Astrocyte of the spinal cord (primary cell): ENCODE measurements at regions not wholly inside any gene's neighbourhood (a gene's known extent, or its start where the extent isn't known, plus 50 kb on each side); places are given as distances from the start of the nearest gene placed in this dataset.

ENCODE experiments used
- DNase-seq: peaks from one replicate; pipeline ENCODE4 v3.0.0; 2011; ENCODE audit warnings: low read depth, low spot score
- H3K4me3 ChIP-seq: 2 replicates; pipeline ENCODE4 v1.5.1; 2011; ENCODE audit warnings: low read depth, mild to moderate bottlenecking, low read length, moderate library complexity
- in situ Hi-C: cut with HindIII; loops from 2 replicates; pipeline ENCODE4 v1.10.0; 2017; ENCODE audit warnings: low sequenced_read_pairs
- TF ChIP-seq, protein P1 (sequence below): IDR thresholded peaks from 2 replicates; pipeline ENCODE4 v1.5.1; 2012; ENCODE audit warnings: low read depth, mild to moderate bottlenecking, low read length, inconsistent platforms

DNA sequence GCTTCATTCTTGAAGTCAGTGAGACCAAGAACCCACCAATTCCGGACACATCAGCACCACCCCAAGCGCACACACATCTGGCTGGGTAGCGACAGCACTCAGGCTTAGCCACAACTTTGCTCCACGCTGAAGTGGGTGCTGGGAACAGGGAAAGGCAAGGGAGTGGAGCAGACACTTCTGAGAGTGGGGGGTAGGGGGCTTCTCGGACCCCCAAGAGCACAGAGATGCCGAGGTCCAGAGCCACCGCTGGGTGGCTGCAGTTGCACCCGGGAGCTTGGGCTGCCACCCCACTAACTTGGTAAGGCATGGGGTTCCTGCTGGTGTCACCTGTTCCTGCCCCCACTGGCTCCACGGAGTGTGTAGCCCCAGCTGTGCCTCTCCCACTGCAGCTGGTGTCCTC, 225.3 kb upstream of the RIOK2 start:
- TF ChIP-seq, protein P1, sequence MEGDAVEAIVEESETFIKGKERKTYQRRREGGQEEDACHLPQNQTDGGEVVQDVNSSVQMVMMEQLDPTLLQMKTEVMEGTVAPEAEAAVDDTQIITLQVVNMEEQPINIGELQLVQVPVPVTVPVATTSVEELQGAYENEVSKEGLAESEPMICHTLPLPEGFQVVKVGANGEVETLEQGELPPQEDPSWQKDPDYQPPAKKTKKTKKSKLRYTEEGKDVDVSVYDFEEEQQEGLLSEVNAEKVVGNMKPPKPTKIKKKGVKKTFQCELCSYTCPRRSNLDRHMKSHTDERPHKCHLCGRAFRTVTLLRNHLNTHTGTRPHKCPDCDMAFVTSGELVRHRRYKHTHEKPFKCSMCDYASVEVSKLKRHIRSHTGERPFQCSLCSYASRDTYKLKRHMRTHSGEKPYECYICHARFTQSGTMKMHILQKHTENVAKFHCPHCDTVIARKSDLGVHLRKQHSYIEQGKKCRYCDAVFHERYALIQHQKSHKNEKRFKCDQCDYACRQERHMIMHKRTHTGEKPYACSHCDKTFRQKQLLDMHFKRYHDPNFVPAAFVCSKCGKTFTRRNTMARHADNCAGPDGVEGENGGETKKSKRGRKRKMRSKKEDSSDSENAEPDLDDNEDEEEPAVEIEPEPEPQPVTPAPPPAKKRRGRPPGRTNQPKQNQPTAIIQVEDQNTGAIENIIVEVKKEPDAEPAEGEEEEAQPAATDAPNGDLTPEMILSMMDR, result no peak
- H3K4me3 ChIP-seq, result no peak overlapping the region
- in situ Hi-C loops, result no loop called here
- DNase-seq, result no peak

DNA sequence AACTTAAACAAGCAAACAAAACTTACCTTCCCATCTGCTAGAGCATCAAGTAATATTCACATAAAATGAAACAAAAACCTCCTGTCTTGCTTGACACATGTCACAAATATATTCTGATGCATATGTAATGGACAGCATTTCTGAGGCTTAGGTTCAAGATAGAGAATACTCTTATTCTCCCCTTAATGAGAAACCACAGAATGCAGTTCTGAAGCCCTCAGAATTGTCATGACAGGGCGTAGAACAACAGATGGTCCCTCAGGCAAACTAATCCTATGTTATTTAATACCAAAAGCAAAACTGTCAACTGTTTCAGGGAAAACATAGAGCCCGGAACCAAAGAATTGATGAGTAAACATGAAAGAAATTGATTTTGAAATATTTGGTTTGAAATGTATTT, 229.9 kb upstream of the RIOK2 start:
- TF ChIP-seq, protein P1, result no peak
- in situ Hi-C loops, result no loop called here
- no peak for DNase-seq
- no peak overlapping the region for H3K4me3 ChIP-seq

DNA sequence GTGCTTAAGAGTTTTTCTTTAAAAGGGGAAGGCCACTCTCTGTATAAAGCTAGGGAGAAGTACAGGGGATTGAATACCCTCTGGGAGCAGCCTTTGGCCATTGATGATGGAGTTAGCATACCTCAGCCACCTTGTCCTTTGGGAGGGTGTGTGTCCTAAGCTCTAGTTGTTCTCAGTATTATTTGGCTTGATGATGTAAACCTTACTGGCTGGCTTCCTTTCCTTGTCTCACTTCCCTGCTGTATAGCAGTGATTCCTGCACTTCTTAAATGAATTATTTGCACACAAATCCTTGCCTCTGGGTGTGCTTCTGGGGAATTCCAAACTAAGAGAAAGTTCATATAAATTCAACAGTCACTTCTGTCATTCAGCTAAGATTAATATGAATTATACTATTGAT, 234.9 kb upstream of the RIOK2 start:
- H3K4me3 ChIP-seq, result no peak overlapping the region
- no peak for DNase-seq
- in situ Hi-C loops, result no loop called here
- TF ChIP-seq, protein P1, result no peak

- H3K4me3 ChIP-seq, result no peak overlapping the region
- TF ChIP-seq, protein P1, result no peak
- in situ Hi-C loops, result no loop called here
- DNase-seq, result no peak
Observed at GRCh38 chr5:97418462-97418861, 235.4 kb upstream of the RIOK2 start.

DNA sequence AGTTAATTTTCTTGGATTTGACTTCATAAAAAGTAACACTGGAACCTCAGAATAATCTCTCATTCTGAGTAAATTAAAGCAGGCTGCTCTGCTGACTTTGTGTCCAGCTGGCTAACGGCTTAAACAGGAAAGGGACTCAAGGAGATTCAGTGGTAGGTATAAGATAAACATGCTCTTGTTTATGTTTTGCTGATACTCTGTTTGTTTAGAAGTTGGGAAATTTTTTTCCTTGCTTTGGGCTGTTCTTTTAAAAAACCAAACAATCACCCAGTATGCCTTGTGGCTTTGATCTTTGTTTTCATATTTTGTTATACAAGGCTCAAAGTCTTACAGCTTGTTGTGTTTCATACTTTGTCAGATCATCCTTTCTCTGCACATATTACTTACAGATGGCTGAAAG, 237.6 kb upstream of the RIOK2 start:
- in situ Hi-C loops, result no loop called here
- no peak overlapping the region for H3K4me3 ChIP-seq
- no peak for DNase-seq
- TF ChIP-seq, protein P1, result no peak

DNA sequence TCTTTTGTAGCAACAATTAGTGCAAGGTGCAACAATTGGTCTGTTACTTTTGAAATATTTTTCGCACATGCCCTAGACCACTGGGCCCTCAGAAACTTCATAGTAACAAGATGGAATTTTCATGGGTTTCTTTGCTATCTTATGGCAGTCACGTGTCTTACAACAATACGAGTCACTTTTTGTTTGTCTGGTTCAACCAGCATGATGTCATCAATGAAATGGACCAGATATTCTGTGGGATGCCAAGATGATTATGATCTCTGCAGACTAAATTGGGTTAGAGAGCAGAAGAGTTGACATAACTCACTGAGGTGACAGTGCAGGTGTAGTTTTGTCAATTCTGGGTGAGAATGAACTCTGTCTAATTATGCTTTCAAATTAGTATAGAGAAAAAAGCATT, 239.6 kb upstream of the RIOK2 start:
- TF ChIP-seq, protein P1, result no peak
- DNase-seq, result no peak
- in situ Hi-C loops, result no loop called here
- H3K4me3 ChIP-seq, result no peak overlapping the region

- no peak for DNase-seq
- no peak overlapping the region for H3K4me3 ChIP-seq
- in situ Hi-C loops, result no loop called here
- TF ChIP-seq, protein P1, result peak; percentile 45
Observed at GRCh38 chr5:97425511-97425910, 242.5 kb upstream of the RIOK2 start.
